ENCODE measurements at regions not wholly inside any gene's neighbourhood (a gene's known extent, or its start where the extent isn't known, plus 50 kb on each side); places are given as distances from the start of the nearest gene placed in this dataset.
"Not testable (repeated sequence)": the region's sequence is repeated elsewhere in the genome, so short reads cannot be mapped to it uniquely, and the experiment has no call there.

GRCh38 chr1:222470252-222470805 is 77.6 kb downstream of the HHIPL2 start:
- not testable (repeated sequence) for DNase-seq

DNA sequence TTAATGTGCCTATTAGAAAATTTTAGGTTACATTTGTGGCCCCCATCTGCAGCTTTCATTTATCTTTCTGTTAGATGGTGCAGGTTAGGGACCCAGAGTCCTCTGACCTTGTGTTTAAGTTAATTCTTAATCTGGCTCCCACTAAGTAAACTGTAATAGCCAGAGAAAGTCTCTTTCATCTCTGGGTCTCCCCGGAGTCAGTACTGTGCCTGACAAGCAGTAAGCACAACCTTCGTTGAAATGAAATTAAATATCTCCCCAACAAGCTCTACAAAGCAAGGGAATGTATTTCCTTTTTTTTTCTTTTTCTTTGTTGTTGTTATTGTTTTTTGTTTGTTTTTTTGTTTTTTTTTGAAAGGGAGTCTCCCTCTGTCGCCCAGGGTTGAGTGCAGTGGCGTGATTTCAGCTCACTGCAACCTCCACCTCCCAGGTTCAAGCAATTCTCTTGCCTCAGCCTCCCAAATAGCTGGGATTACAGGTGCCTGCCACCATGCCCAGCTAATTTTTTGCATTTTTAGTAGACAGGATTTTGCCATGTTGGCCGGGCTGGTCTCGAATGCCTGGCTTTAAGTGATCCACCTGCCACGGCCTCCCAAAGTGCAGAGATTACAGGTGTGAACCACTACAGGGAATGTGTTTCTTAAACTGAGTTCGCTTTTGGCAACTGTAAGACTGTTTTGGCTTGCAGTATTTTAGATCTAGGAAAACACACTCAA is 81.6 kb downstream of the HHIPL2 start:
- no peak for DNase-seq

DNA sequence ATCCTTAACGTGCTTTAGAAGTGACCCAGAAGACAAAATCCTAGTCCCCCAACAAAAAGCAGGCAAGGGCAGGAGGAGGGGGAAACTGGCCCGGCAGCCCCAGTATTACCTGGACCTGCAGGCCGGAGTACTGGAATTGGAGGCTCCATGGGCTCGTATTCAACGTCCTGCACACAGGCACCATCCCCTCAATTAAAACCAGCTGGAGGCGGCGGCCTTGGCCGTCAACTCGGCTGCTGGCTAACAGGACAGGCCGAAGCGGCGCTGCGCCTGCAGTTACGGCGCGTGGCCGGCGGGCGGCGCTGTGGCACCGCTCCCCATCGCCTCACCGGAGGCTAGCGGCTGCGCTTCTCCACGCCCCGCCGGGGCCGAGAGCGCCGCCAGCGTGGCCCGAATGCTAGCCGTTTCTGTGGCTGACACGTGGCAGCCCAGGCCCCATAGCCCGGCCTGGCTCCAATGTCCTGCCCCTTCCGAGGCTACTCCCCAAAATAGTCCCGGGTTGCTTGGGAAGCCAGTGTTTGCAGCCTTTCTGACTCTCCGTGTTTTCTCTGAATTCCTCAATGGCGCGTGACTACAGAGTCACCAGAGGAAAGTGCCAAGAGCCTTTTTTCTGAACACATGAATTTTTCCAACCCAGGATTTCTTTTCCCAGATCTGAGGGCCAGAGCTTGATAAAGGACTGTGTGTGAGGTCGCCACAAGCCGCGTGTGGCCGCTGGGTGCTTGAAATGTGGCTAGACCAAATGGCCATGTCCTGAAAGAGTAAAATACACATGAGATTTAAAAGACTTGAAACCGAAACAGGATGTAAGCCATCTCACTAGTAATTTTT is 82.5 kb downstream of the HHIPL2 start:
- peak; percentile 83 for DNase-seq

DNA sequence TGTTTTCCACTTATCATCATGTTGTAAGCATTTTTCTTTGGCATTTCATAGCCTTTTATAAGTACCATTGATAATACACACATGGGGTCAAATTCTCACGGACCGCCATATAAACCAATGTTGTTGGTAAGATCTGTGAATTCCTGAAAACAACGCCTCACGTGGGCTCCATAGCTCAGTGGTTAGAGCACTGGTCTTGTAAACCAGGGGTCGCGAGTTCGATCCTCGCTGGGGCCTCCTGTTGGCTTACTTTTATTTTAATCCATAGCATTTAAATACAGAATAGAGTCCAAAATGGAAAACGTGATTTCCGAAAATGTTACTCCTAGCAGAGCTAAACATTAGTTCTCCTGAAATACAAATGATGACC is 83.1 kb downstream of the HHIPL2 start:
- DNase-seq, result peak; percentile 83

DNA sequence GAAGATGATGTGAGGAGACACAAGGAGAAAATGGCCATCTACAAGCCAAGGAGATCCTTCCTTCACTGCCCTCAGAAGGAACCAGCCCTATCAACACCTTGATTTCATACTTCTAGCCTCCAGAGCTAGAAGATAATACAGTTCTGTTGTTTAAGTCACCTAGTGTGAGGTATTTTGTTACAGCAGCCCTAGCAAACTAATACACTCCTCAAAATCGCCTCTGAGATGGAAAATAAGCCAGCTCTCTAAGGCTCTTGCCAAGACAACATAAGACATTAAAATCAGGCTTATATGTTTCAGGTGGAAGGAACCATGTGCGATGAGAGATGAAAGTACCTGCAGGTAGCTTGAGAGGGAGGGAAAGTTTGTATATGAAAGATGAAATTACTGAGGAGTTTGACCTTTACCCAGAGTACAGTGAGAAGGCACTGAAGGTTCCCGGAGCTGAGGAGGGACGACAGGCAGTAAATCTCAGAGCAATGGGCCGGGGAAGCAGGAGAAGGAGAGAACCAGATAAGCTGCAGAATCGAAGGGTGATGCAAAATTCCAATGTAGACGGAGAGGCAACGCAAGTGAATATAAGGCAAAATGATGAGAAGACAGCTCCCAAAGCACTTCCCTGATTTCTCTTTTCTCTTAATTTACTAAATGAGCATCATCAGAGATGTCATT is 84.7 kb downstream of the HHIPL2 start:
- DNase-seq, result no peak

DNA sequence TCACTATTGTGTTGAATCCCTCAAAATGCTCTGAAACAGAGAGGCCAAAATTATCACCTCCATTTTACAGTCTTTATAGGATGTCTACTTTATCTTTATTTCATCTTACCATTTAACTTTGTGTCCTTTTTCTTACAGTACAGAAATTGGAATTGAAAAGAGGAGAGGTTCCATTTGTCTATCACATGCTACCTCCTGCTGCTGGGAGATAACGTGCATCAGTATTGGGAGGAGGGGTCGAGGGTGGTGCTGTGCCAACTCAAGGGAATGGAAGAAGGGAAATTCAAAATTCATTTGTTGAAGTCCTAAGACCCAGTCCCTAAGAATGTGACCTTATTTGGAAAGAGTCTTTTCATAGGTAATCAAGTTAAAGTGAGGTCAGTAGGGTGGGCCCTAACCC is 85.3 kb downstream of the HHIPL2 start:
- no peak for DNase-seq

- DNase-seq, result no peak
Measured at GRCh38 chr1:222461941-222462340, 86.0 kb downstream of the HHIPL2 start.

- DNase-seq, result no peak
Measured at GRCh38 chr1:222459652-222460051, 88.3 kb downstream of the HHIPL2 start.

DNA sequence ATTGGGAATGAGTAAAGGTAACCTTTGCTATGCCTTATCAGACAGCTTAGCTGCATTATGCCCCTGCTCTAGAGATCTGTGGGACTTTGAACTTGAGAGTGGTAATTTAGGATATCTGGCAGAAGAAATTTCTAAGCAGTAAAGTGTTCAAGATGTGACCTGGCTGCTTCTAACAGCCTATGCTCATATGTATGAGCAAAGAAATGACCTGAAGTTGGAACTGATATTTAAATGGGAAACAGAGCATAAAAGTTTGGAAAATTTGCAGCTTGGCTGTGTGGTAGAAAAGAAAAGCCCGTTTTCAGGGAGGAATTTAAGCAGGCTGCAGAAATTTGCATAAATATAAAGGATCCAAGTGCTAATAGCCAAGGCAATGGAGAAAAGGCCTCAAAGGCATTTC is 90.4 kb downstream of the HHIPL2 start:
- no peak for DNase-seq

DNA sequence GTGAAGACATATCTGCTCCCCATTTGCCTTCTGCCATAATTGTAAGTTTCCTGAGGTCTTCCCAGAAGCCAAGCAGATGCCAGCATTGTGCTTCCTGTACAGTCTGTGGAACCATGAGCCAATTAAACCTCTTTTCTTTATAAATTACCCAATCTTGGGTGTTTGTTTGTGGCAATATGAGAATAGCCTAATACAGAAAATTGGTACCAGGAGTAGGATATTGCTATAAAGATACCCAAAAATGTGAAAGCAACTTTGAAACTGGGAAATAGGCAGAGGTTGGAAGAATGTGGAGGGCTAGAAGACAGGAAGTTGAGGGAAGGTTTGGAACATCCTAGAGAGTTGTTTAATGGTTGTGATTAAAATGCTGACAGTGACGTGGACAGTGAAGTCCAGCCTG is 90.8 kb downstream of the HHIPL2 start:
- DNase-seq, result no peak

DNA sequence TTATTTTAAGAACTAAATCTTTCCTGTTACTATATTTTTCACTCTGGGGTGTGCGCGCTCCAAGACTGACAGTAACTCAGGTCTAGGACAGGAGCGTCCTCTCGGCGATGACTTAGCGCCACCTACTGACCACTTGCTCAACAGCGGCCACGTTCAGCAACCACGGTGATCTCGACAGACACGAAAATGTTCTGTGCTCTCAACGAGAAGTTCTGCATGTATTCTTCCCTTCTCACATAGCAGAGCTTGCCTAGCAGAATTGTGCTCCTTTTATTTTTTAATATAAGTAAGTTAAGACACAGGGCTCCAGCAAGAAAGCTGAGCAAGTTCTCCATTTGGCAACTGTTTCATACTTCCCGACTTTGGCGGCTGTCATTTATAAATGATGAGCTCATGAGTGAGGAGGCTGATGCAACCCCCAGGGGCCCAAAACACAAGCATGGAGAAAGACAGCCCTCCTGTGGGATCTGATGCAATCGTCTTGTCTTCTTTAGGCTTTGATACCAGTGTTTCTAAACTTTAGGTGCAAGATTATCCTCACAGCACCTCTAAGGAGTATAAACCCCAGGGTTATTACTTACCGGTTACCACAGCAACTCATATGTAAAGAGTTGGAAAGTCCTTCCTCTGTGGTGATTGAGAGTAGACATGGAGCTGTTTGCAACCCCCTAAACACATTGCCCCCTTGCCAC is 92.6 kb downstream of the HHIPL2 start:
- DNase-seq, result peak; percentile 83

DNA sequence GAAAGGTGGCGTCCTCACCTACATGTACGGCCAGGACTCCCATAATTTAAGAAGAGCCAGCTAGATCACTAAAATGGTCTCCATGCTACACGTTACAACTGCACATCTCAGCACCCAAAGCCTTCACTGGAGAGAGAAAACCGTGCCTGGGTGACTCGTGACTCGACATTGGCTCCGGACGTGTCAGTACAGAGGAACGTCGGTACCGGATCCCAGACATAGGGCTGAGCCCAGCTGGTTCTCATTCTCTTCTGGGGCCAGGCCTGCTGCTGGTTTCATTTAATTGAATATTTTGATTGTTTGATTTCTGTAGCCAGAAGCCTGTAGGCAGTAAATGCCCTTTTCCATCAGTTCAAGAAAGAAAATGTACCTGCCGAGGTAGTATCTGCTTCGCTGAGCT is 93.1 kb downstream of the HHIPL2 start:
- DNase-seq, result no peak

DNA sequence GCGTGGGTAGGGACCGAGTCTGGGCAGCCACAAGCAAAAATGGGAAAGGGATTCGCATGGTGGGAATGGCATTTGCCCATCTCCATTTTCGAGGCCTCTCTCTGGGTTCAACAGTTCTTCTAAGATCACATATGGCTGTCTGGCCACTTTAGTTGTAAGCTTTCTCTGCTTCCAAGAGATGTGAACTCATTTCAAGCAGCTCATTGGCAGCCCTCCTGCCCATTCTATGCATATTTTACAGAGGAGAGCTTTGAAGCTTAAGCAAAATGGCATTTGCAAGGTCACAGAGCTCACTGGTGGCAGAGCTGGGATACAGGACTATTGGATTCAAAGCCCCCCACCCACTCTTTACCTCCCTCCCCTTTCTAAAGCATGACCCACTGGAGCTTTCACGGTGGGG is 93.7 kb downstream of the HHIPL2 start:
- no peak for DNase-seq

- DNase-seq, result no peak
Measured at GRCh38 chr1:222452031-222452430, 95.9 kb downstream of the HHIPL2 start.

GRCh38 chr1:222443566-222443965 is 104.3 kb downstream of the HHIPL2 start:
- DNase-seq, result no peak

GRCh38 chr1:222441066-222441465 is 106.8 kb downstream of the HHIPL2 start:
- no peak for DNase-seq

DNA sequence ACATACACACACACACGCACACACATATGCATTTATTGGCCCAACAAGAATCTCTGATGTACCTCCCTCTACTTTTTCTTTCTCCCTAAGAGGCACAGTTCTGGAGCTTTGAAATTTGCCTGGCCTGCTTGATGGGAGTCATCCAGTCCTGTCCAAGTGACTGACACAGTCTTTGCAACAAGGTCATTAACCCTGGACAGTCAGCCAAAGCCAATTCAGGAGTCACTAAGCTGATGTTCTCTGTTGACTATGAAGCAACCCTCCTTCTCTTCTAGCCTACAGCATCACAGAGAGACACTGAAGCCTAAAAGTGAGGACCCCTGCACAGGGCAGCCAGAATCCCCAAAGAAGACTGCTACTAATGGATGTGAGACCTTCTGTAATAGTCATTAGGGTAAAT is 123.1 kb downstream of the HHIPL2 start:
- DNase-seq, result no peak

DNA sequence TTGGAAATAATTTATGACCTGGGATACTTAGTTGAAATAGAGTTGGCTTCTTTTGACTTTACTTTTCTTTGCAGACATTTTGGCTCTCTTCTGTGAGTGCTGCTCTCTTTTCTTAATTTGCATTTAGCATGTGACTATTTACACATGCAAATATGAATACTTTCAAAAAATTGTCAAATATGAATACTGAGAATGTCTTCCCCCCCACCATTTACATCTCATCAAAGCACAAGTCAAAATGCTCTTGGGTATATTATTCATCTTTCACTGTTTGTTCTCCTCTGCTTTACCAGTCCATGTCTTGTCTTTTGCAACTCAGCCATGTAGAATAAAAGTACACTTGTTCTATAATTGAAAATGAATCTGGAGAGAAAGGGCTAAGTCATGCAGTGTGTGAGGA is 126.5 kb downstream of the HHIPL2 start:
- DNase-seq, result no peak

DNA sequence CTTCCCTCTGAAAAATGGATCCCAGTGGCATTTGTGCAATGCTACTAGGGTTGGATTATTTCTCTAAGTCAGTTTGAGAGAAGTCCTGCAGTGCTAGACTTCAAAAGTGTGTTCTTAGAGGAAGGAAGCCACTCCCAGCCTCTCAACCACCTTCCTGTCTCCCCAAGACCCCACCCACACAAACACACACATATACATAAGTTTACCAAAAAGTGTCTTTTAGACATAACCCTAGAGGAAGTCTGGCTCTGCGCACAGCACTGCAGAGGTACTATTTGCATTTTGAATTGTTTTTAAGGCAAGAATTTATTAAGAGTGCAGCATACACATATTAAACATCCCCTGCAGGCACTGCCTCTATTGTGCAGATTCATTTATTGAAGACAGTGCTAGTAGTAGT is 127.3 kb downstream of the HHIPL2 start:
- DNase-seq, result peak; percentile 67

- no peak for DNase-seq
Measured at GRCh38 chr1:222418654-222419053, 129.2 kb downstream of the HHIPL2 start.

- no peak for DNase-seq
Measured at GRCh38 chr1:222417264-222417663, 130.6 kb downstream of the HHIPL2 start.

DNA sequence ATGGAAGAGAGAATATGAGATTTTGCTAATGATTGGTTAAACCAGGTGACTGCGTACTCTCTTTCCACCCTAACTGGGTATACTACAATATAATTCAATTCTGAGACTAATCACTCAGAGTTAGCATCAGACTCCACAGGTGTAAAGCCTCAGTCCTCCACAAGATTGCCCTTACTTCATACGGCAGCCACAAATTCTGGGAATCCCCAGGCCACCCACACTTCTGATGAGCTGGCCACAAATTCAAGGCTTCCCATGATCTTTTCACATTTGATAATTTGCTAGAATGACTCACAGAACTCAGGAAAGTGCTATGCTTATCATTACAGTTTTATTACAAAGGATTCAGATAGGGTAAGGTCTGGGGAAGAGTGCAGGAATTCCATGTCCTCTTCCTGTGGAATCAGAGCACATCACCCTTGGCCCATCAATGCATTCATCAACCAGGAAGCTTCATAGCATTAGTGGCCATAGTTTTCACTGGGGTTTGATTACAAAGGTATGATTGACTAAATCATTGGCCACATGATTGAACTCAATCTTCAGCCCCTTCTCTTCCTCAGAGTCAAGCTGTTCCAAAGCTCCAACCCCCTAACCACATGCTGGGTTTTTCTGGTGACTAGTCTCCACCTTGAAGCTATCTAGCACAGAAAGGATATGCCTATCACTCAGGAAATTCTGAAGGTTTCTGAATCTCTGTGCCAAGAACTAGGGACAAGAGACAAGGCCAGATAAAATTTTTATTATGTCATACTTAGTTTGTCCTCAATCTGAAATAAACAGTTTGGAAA is 131.7 kb downstream of the HHIPL2 start:
- no peak for DNase-seq

Data from CD4-positive, alpha-beta T cell treated with Interleukin-17A for 1 hour (primary cell).